Left forelimb (tissue), 1 donor: ENCODE measurements at regions not wholly inside any gene's neighbourhood (a gene's known extent, or its start where the extent isn't known, plus 50 kb on each side); places are given as distances from the start of the nearest gene placed in this dataset.

Experiments
- DNase-seq: peaks from one replicate; pipeline ENCODE4 v3.0.0-alpha.2; 2018; ENCODE audit warnings: low spot score

DNA sequence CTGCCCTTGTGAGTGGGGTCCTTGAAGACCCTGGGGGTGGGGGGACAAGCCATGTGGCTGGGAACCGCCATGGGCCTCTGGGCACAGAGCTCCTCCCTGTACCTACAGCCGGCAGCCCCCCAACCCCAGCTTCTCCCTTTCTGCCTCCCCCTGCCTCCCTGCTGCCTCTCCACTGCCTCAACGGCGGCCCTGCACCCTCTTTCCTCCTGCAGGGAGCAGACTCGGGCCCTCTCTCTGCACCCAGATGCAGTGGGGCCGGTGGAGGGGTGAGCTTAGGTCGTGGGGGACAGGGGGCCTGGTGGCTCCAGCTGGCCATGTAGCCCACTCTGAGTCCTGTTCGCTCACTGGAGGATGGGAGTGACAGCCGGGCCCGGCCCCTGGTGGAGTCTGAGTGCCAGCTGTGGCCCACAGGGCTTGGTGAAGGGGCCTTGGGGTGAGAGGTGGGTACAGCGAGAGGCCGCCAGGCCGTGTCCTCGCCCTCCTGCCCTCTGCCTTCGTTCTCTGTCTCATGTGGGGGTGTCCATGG lies 139.3 kb upstream of the COL5A1 start:
- DNase-seq: peak; percentile 62

DNA sequence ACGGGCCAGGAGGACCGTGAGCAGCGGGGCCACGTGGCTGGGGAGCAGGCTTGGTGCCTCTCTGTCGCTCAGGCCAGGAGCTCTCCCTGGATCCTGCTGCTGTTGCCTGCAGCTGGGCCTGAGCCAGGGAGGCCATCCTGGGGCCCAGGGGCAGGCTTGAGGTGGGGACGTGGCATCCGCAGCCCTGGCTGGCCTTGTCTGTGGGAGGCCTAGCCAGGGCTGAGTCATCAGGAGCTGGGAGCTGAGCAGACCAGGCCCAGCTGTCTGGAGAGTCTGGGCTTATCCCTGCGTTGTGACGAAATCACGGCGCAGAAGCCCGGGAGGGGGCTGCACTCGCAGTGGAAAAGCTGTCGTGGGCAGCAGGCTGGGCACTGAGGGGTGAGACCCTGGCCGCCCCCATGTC lies 138.8 kb upstream of the COL5A1 start:
- peak; percentile 75 for DNase-seq

GRCh38 chr9:134503301-134504105 lies 138.1 kb upstream of the COL5A1 start:
- DNase-seq: peak; percentile 41

- no peak for DNase-seq
Measured at GRCh38 chr9:134504106-134504385, 137.6 kb upstream of the COL5A1 start.

DNA sequence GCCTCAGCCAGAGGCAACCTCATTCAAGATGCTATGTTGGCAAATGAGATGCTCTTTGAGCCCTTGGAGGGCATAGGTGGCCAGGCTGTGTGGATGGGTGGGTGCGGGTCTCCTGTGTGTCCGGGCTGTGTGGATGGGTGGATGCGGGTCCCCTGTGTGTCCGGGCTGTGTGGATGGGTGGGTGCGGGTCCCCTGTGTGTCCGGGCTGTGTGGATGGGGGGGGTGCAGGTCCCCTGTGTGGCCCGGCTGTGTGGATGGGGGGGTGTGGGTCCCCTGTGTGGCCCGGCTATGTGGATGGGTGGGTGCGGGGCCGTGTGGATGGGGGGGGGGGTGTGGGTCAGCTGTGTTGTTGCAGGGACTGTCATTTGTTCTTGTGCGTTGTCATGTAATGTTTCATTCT lies 136.6 kb upstream of the COL5A1 start:
- no peak for DNase-seq

GRCh38 chr9:134509281-134509680 lies 132.3 kb upstream of the COL5A1 start:
- DNase-seq: no peak

DNA sequence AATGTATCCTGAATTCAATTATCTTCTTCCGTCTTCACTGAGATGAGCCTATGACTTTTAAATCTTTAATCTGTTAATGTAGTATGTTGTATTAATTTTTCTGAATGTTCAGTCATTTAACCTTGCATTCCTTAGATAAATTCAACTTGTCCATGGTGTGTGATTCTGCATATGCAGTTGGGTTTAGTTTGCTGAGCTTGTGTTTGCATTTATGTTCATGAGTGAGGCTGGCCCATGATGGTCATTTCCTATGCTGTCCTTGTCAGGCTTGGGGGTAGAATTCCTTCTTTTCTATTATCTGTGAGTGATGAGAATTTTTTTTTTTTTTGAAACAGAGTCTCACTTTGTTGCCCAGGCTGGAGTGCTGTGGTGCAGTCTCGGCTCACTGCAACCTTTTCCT lies 131.8 kb upstream of the COL5A1 start:
- no peak for DNase-seq

GRCh38 chr9:134514503-134514902 lies 127.1 kb upstream of the COL5A1 start:
- DNase-seq: no peak

GRCh38 chr9:134515026-134515821 lies 126.4 kb upstream of the COL5A1 start:
- no peak for DNase-seq

GRCh38 chr9:134516464-134516863 lies 125.1 kb upstream of the COL5A1 start:
- DNase-seq: peak; percentile 55

DNA sequence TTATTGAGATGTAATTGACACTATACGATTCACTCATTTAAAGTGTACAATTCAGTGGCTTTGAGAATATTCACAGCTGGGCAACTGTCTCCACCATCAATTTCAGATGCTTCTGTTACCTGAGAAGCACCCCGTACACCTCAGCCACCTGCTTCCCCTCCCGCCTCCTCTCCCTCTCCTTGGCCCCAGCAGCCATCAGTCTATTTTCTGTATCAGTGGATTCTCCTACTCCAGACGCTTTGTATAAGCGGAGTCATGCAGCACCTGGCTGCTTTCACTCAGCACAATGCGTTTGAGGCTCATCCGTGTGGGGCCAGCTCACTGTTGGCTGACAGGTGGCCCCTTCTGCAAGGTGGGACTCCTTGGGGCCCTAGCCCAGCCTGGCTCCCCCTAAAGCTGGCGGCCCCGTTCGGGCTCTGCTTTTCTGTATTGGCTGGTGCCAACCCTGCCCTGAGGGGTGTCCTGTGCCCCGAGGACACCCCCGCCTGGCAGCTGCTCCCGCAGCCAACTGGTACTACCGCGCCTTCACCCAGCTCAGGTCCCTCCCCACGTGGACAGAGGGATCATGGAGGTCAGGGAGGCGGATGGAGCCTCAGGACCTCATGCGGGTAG lies 124.4 kb upstream of the COL5A1 start:
- DNase-seq: peak; percentile 58

GRCh38 chr9:134518004-134518606 lies 123.5 kb upstream of the COL5A1 start:
- DNase-seq: peak; percentile 75

GRCh38 chr9:134519375-134520070 lies 122.1 kb upstream of the COL5A1 start:
- DNase-seq: peak; percentile 59

- DNase-seq: no peak
Measured at GRCh38 chr9:134521817-134522501, 119.6 kb upstream of the COL5A1 start.

GRCh38 chr9:134522502-134522848 lies 119.1 kb upstream of the COL5A1 start:
- DNase-seq: no peak

GRCh38 chr9:134522976-134523375 lies 118.6 kb upstream of the COL5A1 start:
- no peak for DNase-seq

DNA sequence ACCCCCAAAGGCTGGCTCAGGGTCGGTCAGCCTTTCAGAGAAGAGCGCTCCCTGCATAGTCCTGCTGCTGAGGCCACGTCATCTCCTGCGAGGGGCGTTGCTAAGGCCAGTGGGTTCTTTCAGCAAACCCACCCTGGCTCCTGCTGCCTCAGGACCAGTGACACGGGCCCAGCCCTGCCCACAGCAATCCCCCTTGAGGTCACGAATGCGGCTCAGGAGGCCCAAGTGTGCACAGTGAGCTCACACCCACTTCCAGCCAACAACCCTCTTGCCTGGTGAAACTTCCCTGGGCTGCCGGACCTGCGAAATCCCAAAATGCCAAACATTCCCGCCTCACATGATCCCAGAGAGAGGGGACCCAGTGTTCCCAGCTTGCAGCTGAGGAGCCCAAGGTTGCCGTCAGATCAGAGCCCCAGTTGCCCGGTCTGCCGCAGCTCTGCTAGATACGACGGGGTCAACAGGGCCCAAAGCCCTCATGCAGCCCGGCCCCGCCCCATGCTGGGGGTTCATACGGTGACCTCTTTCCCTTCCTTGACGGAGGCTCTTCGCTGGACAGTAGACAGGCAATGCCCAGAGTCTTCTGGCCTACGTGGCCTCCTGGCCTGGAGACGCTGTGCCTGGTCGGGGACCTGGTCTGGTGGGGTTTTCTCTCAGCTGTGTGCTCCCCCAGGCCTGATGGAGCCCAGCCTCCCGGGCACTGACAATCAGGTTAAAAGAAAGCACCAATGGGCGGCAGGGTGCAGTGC lies 116.4 kb upstream of the COL5A1 start:
- peak; percentile 59 for DNase-seq

DNA sequence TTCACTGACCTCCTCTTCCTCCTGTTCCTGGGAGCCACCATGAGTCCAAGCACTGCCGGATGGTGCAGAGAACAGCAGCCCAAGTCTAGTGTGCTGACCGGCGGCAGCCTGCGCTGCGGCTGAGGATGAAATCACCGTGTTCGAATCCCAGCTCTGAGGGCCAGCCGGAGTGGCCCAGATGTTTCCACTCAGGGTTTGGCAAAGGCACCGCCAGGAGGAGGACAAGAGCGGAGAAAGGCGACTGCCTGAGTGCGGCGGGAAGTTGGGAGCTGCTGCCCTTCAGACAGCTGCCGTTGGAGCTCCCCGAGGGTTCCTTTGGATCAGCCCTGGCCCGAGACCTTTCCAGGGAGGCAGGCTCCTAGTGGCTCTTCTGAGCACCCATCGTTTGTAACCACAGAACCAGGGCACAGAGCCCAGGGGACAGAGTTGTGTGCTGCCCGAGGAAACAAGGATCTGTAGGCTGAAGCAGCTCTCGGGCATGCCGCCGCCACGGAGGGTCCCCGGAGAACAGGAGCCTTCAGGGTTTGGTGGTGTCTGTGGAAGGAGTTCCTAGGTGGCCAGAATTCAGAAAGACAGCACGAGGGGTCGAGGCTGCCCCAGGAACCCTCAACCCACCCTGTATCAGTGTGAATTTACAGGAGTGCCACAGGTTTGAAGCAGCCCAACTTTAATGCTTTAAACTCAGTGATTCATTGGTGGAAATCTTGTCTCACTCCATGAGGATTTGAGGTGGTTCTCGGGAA lies 115.6 kb upstream of the COL5A1 start:
- DNase-seq: peak; percentile 68

GRCh38 chr9:134526584-134527477 lies 114.8 kb upstream of the COL5A1 start:
- DNase-seq: peak; percentile 63
